ENCODE measurements at regions not wholly inside any gene's neighbourhood (a gene's known extent, or its start where the extent isn't known, plus 50 kb on each side); places are given as distances from the start of the nearest gene placed in this dataset.

GRCh38 chr3:14273901-14274611 is 95.4 kb downstream of the LSM3 start:
- no peak for DNase-seq

GRCh38 chr3:14274612-14274936 is 96.0 kb downstream of the LSM3 start:
- no peak for DNase-seq

DNA sequence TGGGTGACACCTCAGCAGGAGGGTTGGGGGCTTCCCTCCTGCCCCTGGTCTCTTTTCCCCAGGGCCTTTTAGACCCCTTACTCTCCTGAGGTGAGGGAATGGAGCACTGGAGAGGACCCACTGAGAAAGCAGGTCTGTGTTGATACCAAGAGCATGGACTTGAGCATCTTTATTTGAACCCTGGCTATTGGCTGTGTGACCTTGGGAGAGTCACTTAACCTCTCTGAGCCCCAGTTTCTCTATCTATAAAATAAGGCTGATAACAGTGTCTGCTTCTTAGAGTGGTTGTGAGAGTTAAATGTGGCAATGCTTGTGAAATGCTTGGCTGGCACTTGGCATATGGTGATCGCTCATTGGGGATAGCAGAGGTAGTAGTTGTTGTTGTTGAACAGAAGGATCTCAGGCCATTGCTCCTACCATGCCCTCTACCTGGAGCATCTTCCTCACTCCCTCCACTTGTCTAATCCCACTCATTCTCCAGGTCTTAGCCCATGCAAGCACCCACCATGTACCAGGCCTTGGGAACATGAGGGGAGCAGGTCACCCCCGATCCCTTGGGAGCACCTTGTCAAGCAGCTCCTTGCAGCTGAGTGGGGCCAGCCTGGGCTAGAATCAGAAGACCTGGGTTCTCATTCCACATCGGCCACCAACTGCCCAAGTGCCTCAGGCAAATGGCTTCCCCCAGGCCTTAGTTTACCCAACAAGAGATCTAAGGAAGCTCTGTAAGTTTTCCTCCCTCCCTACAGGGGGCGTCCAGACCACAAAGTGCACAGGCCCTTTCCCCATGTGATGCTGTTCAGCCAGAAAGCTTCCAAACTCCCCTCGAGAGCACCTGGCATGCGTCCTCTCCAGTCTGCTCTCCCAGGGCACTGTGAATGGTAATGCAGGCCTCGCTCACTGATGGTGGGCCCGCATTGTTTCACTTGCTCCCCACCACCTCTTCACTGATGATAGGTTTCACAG is 96.7 kb downstream of the LSM3 start:
- no peak for DNase-seq

DNA sequence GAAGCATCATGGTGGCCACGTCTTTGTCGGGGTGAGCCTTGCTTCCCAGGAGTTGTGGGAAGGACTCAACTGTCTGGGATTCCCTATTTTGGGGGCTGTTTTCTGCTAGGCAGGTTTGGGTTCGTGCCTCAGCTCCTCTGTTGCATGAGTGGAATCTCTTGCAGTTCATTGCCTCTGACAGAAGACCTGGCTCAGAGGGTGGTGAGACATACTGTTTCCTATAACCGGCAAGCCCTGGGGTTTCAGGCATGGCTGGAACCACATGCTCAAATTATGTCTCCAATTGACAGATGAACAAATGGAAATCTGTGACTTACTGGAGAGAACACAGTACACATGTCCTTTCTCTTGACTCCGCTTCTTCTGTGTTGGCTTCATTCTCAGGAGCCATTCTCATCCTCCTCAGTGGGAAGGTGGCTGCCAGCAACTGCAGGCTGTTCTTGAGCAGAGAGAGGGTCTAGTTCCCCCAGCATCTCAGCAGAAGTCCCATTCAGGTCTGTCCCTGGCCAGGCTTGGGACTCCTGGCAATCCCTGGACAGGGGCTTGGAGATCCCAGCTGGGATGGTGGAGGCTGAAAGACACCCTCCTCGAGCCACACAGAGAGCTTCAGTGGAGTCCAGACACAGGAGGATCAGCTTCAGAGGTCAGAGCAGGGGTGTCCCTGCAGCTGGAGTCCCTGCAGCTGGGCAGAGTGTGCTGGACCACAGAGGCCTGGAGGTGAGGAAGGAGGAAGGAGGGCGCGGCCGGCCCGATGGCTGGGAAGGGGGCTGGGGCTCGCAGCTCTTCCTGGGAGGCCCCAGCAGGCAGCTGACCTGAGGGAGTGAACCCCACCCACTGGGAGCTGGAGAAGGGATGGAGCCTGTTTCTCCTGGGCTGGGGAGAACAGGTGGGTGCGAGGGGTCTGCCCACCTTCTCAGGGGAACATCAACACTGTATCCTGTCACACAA is 97.6 kb downstream of the LSM3 start:
- DNase-seq: peak in 1 of 2 experiments; percentile 9

DNA sequence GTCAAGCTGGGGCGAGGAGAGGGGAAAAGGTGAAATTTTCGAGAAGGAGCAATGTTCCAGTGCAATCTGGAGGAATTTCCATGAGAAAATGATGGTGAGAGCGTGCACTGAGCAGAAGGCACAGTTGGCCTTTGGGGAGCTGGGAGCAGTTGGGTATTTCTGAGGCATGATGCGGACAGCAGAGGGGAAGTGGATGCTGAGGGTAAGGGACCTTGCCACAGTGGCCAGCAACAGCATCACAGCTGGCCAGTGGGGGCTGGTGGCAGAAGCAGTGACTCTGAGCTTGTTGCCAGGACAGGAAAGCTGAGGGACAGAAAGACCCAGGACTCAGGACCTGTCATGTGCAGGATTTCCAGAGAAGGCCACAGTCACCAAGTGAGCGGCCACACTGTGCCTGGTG is 98.9 kb downstream of the LSM3 start:
- no peak for DNase-seq

- no peak for DNase-seq
These were observed 99.7 kb downstream of the LSM3 start for GRCh38 chr3:14278265-14278798.

- no peak for DNase-seq
These were observed 100.4 kb downstream of the LSM3 start for GRCh38 chr3:14278799-14279625.

DNA sequence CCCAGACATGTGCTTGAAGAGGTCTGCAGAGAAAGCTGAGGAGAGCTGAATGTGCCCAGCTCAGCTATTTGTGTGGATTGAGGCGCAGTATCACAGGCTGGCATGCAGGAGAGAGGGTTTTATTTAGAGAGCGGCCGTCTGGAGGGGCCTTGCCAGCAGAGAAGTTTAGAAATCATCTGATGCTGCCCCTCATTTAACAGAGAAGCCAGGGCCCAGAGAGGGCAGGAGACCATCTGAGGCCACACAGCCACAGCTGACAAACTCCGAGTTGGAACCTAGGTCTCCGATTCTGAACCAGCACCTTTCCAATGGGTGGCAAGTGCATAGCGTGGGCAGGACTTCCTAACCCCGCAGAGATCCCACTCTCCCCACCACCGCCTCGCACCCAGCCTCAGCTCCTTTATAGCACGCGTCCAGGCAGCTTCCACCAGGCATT is 101.0 kb downstream of the LSM3 start:
- DNase-seq: no peak

DNA sequence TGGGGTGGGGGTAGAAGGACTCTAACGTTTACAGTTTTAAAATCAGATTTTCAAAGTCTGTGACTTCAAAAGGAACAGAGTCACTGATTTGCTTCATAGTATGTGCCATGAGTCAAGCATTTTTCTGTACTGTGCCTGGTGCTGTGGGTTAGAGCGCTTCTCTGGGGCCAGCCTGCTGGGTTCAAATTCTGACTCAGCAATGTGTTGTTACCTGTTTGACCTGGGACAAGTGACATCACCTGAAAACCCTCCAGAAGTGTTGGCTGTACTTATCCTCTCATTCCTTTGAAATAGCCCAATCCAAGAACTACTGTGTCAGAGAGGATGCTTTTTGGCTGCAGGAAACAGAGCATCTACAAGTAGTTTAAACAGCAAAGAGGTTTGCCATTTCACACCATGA is 101.7 kb downstream of the LSM3 start:
- no peak for DNase-seq

DNA sequence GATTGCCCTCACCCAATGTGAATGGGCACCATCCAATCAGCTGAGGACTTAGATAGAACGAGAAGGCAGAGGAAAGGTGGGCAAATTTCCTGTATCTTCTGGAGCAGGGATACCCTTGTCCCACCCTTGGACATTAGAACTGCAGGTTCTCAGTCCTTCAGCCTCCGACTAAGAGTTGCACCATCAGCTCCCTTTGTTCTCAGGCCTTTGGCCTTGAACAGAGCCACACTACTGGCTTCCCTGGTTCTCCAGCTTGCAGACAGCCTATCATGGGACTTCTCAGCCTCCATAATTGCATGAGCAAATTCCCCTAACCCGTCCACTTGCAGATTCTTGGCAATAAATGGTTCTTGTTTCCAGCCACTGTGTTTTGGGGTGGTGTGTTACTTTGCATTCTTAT is 102.4 kb downstream of the LSM3 start:
- no peak for DNase-seq

DNA sequence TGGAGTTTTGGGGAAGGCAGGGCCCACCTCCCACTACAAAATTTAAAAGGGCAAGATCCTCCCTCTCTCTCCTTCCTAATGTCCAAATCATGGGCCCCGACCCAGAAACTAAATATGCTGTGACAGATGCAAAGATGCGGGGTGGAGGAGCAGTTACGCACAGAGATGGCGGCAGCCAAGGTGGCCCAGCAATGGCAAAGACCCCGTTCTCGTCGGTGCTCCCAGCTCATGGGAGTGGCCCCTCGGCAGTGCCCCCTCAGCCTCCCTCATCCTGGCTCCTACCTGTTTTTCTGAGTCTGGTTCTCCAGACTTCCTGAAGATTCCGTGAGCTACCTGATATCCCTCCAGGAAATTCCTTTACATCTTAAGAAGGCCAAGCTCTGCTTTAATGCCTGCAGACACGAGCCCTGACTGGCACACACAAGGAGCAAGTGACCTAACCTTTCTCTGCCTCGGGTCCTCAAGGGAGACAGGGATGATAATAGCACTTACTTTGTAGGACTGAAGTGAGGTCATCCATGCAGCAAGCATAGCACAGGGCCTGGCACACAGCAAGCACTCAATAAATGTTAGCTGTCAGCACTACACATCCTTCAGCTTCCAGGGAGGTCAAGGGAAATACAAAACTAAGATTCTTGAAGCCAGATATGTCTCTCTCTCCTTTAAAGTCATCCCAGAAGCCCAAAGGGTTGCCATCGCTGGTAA is 103.5 kb downstream of the LSM3 start:
- no peak for DNase-seq

DNA sequence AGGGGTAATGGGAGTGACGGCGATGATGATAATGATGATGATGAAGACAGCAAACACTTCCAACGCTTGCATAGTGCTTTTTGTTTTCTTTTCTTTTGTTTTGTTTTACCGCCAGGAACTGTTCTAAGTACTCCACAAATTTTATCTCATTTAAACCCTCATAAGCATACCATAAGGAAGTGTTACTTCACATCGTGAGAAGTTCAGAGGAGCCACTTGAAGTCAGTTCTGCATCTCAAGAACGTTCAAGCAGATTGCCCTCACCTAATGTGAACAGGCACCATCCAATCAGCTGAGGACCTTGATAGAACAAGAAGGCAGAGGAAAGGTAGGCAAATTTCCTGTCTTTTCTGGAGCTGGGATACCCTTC is 104.1 kb downstream of the LSM3 start:
- DNase-seq: no peak

DNA sequence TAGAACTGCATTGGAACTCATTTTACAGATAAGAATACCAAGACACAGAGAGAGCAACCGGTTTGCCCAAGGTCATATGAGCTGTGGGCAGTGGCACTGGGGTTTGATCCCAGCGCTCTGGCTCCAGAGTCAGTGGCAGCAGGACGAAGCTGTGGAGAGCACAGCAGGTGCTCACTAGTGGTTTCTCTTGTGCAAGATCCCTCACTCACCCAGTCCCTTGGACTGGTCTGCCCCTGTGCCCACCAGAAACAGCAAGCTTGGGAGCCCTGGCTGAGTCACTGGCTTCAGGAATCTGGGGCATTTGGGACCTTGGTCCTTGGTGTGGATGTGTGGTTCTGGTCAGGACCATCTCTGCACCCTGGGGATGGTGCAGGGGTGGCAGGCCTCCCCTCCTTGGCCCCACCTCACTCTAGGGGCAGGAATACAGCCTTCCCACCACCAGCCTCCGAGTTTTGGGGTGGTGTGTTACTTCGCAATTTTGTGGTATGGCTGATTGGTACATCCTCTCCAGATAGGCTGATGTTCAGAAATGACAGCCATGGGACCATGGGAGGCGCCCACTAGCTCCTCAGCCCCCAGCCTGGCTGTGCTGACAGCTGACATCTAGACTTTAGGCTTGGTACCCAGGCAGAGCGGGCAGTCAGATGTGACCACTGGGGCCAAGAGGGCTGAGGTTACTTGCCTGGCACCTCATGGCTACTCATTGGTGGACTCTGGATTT is 104.6 kb downstream of the LSM3 start:
- no peak for DNase-seq

GRCh38 chr3:14283813-14284438 is 105.3 kb downstream of the LSM3 start:
- no peak for DNase-seq

DNA sequence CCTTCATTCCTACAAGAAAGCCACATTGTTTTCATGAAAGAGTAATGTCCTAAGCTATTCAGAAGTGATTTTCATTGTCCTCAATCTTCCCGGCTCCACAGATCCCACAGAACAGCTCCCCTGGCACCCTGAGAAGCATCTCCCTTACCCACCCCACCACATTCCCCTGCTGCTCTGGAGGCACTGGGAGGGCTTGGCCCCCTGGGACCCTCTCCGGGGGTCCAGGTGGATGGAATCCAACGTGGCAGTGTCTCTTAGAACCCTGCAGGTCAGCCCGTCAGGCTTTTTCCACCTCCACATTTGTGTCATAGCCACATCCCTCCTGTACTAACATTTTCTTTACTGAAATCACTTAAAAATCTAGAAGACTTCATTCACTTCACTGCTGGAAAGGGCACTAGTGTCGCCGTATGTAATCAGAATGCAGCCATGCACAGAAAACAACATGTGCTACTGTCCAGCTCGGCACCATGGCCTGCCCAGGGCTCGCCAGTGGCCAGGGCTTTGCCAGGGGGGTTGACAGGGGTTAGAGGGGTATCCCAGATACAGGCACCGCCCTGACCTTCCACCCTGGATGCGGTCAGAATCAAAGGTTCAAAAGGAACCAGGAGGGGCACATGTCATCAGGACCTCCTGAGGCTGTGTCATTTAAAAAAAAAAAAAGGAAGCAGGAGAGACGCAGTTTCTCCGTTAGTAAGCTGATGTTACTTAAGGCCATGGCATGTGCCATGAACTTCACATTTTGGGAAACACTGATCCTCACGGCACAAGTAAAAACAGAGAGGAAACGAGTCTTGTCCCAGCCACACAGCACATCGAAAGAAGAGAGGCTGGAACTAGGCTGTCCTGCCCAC is 106.3 kb downstream of the LSM3 start:
- no peak for DNase-seq

DNA sequence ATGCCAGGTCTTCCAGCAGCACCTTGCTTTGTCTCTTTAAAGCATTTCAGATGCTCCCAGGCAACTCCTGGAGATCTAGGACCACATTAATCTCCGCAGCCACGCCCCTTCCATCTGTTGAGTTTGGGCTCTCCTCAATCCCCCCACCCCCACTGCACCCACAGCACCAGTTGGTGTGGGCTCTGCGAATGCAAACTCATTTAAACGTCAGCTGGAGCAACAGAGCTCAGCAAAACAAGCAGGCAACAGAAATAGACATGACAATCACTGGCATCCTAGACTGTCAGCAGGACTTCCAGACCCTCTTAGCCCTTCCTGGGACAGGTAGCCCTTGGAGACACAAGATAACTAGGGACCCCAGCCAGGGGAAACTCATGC is 106.9 kb downstream of the LSM3 start:
- DNase-seq: peak in 1 of 2 experiments; percentile 48

DNA sequence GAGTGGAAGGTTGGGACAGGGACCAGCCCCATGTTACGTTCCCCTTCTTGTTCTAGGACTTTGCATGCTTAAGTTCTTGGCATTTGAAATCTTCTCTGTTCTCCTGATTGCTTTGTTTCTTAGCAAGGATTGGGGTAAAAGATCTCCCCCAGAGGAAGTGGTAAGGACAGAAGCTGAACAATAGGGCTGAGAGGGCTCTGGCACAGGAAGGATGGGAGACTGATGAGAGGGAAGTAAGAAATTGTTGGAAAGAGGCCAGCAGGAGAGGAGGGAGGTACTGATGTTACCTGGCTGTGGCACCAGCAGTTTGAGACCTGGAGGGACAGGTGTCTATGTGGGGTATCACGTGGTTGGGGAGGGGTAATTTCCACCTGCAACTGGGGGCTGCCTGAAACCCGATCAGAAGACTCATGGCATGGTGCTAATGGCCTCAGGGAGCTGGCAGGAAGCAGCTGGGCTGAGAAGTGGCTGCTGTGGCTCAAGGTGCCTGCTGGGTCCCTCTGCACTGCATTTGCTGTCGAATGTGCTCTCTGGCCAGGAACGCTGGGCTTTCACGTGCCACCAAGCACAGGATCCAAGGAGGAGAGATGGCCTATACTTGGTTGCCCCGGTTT is 108.4 kb downstream of the LSM3 start:
- DNase-seq: no peak

DNA sequence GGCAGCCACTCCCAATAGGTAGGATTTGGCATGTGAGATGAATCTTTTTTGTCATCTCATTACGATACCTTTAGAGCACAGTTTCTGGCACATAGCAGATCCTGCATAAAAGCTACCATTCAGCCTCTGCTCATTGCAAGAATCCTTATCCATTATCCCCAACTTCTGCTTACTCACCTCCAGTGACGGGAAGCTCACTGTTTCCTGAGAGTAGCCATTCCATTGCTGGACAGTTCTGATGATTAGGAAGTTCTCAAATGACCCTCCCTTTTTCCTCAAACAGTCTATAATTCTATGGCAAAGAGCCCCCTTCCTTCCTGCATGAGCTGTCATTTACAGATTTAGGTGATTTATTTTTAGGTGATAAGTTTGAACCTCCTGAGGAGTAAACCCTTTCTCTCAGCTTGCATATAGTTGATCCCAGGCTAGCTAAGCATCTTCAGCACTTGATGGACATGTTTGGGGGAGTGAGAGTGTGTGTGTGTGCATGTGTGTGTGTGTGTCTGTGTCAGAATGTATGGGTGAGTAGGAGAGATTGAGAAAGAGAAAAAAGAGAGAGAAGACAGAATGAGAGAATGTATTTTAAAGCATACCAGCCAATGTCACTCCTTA is 109.7 kb downstream of the LSM3 start:
- no peak for DNase-seq

Data from NCI-H446 (cell line).